ENCODE measurements at regions not wholly inside any gene's neighbourhood (a gene's known extent, or its start where the extent isn't known, plus 50 kb on each side); places are given as distances from the start of the nearest gene placed in this dataset.

GRCh38 chr18:47522359-47522758 is 270.9 kb upstream of the SKOR2 start:
- Histone ChIP-seq H3K27me3 (no peaks in the 10 kb centered on the region), H3K27ac (no peak overlapping the region), H3K4me1 (no peaks in the 10 kb centered on the region), H3K36me3 (no peaks in the 10 kb centered on the region), H3K9me3 (peaks cover 0 to 6% (median 0%) of the 10 kb centered on the region in 4 donors), H3K4me3 (no peak overlapping the region)
- TF ChIP-seq EP300 (IDR thresholded peaks at IDR 0.05) (no peak), POLR2A (IDR thresholded peaks at IDR 0.05) (no peak)
- no peak for DNase-seq (ENCODE audit: low spot score in 2 of 2)
- 86 to 98% methylated on average over 2 of the region's 2 CpGs for WGBS, 2 donors

- no peaks in the 10 kb centered on the region for H3K27me3 ChIP-seq
- no peak overlapping the region for H3K27ac ChIP-seq
- no peaks in the 10 kb centered on the region for H3K36me3 ChIP-seq
- no peak for DNase-seq (ENCODE audit: low spot score in 2 of 2)
- H3K4me3 ChIP-seq: no peak overlapping the region
- 81 to 84% methylated on average over 9 of the region's 9 CpGs for WGBS, 2 donors
- TF ChIP-seq POLR2A (IDR thresholded peaks at IDR 0.05) (no peak), EP300 (IDR thresholded peaks at IDR 0.05) (no peak)
- no peaks in the 10 kb centered on the region for H3K9me3 ChIP-seq
- H3K4me1 ChIP-seq: no peaks in the 10 kb centered on the region
Measured at GRCh38 chr18:47520263-47520662, 268.8 kb upstream of the SKOR2 start.

GRCh38 chr18:47519706-47520105 is 268.2 kb upstream of the SKOR2 start:
- Histone ChIP-seq H3K4me3 (no peak overlapping the region), H3K27me3 (no peaks in the 10 kb centered on the region), H3K36me3 (no peaks in the 10 kb centered on the region), H3K4me1 (no peaks in the 10 kb centered on the region), H3K9me3 (no peaks in the 10 kb centered on the region), H3K27ac (no peak overlapping the region)
- no peak for DNase-seq (ENCODE audit: low spot score in 2 of 2)
- TF ChIP-seq EP300 (IDR thresholded peaks at IDR 0.05) (no peak), POLR2A (IDR thresholded peaks at IDR 0.05) (no peak), CTCF (IDR thresholded peaks at IDR 0.05) (no peak)

GRCh38 chr18:47519277-47519676 is 267.8 kb upstream of the SKOR2 start:
- no peak for DNase-seq (ENCODE audit: low spot score in 2 of 2)
- Histone ChIP-seq H3K27me3 (no peaks in the 10 kb centered on the region), H3K9me3 (no peaks in the 10 kb centered on the region)

GRCh38 chr18:47513614-47514013 is 262.2 kb upstream of the SKOR2 start:
- TF ChIP-seq POLR2A (IDR thresholded peaks at IDR 0.05) (no peak), CTCF (IDR thresholded peaks at IDR 0.05) (no peak), EP300 (IDR thresholded peaks at IDR 0.05) (no peak)
- Histone ChIP-seq H3K4me1 (no peaks in the 10 kb centered on the region), H3K27ac (no peak overlapping the region), H3K36me3 (no peaks in the 10 kb centered on the region), H3K9me3 (no peaks in the 10 kb centered on the region), H3K27me3 (no peaks in the 10 kb centered on the region), H3K4me3 (no peak overlapping the region)
- 66 to 83% methylated on average over 3 of the region's 3 CpGs for WGBS, 2 donors
- DNase-seq (ENCODE audit: low spot score in 2 of 2): no peak

More at GRCh38 chr18:47519277-47519676, 267.8 kb upstream of the SKOR2 start:
- no peak overlapping the region for H3K4me3 ChIP-seq
- no peaks in the 10 kb centered on the region for H3K4me1 ChIP-seq
- 66 to 71% methylated on average over 5 of the region's 5 CpGs for WGBS, 2 donors
- H3K27ac ChIP-seq: no peak overlapping the region
- H3K36me3 ChIP-seq: no peaks in the 10 kb centered on the region
- TF ChIP-seq CTCF (IDR thresholded peaks at IDR 0.05) (no peak), POLR2A (IDR thresholded peaks at IDR 0.05) (no peak), EP300 (IDR thresholded peaks at IDR 0.05) (no peak)

- no peak for DNase-seq (ENCODE audit: low spot score in 2 of 2)
- H3K27ac ChIP-seq: no peak overlapping the region
- H3K4me3 ChIP-seq: no peak overlapping the region
- H3K9me3 ChIP-seq: no peaks in the 10 kb centered on the region
- H3K36me3 ChIP-seq: no peaks in the 10 kb centered on the region
- H3K27me3 ChIP-seq: no peaks in the 10 kb centered on the region
- no peaks in the 10 kb centered on the region for H3K4me1 ChIP-seq
- TF ChIP-seq CTCF (IDR thresholded peaks at IDR 0.05): no peak
- no peak for TF ChIP-seq POLR2A (IDR thresholded peaks at IDR 0.05)
- no peak for TF ChIP-seq EP300 (IDR thresholded peaks at IDR 0.05)
- WGBS, 2 donors: 73 to 77% methylated on average over 13 of the region's 13 CpGs
Measured at GRCh38 chr18:47512726-47513435, 261.4 kb upstream of the SKOR2 start.

Measured in tibial nerve (tissue), 4 donors.